Erythroblast (primary cell): ENCODE measurements at regions not wholly inside any gene's neighbourhood (a gene's known extent, or its start where the extent isn't known, plus 50 kb on each side); places are given as distances from the start of the nearest gene placed in this dataset.
"Not testable (repeated sequence)": the region's sequence is repeated elsewhere in the genome, so short reads cannot be mapped to it uniquely, and the experiment has no call there.

Experiments
- DNase-seq, 2 experiments: peaks; one replicate each; lab custom pipeline; 2025; lab: John Stamatoyannopoulos, UW
- GATA1 ChIP-seq: IDR thresholded peaks from 2 replicates; pipeline ENCODE4 v1.6.1; 2011; ENCODE audit warnings: low read depth, mild to moderate bottlenecking, control low read depth, low read length, moderate library complexity
- POLR2A ChIP-seq: IDR thresholded peaks from 2 replicates; pipeline ENCODE4 v1.6.1; 2011; ENCODE audit warnings: mild to moderate bottlenecking, low read length

GRCh38 chrX:93468075-93468474, 205.3 kb downstream of the NAP1L3 start:
- TF ChIP-seq GATA1 (no peak), POLR2A (no peak)

DNA sequence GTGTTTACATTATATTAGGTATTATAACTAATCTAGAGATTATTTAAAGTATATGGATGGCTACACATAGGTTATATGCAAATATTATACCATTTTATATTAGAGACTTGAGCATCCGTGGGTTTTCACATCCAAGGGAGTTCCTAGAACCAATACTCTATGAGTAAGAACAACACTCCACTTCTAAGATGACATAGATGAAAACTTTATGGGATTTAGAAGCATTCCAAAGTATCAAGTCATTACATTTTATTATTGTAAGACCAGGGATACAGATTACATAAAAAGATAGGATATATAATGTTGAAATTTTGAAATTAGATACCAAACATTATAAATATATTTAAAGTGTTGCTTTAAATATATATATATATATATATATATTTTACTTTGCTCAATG, 207.0 kb downstream of the NAP1L3 start:
- no peak for TF ChIP-seq GATA1
- TF ChIP-seq POLR2A, result no peak
- no peak for DNase-seq

More at GRCh38 chrX:93468075-93468474, 205.3 kb downstream of the NAP1L3 start:
- DNase-seq, result no peak

DNA sequence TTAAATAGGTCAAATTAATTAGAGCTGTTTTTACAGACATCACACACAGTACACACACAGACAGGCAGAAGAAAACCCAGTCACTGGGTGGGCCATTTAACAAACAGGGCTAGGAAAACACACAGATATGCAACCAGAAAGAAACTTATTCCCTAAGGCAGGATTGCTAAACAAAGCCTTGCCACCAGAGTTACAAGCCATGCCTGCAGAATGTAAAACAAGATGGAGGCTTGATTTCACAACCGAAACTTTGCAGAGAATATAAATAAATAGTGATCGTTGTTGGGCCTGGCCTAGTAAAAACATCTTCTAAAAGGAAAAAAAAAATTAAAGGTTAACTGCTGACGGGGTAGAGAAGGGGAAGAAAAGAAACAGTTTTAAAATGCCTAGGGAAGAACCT, 212.3 kb downstream of the NAP1L3 start:
- no peak for DNase-seq

DNA sequence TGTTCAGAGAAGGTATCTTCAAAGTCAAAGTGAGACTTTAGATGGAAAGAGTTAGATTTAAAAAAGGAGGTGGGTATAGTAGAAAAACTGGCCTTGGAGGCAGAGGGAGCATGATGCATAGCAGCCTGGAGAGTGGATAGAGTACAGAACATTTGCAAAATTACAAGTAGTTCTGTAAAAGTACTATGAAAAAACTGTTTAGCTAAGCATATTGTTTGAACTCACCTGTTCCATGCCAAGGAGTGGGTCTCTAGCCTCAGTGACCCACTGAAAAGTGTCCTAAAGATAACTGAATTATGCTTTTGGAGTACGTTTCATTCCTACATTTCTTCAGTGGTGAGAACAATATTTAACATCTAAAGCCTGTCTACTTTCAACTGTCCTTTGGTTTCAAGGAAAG, 218.9 kb downstream of the NAP1L3 start:
- no peak for DNase-seq
- TF ChIP-seq GATA1 (no peak), POLR2A (no peak)

More for the DNA sequence above, 212.3 kb downstream of the NAP1L3 start:
- TF ChIP-seq POLR2A, result no peak
- TF ChIP-seq GATA1, result no peak

GRCh38 chrX:93434721-93435120, 238.7 kb downstream of the NAP1L3 start:
- not testable (repeated sequence) for DNase-seq

DNA sequence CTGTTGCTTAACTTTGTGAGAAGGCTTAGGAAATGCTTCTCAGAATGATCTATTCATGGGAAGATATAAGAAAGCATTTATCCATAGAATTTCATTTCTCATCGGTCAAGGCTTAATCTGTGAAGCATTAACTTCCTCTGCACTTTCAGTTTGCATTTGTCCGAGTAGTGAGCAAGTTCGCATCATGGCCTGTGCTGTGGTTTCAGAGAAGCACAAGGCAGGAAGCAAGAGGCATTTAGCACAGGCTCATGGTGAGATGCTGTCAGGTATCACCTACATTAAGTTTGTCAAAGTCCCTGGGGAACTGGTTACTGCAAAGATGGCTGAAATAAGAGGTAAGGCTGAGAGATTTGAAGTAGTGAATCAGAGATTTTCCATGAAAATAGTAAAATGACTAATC, 244.9 kb downstream of the NAP1L3 start:
- no peak for DNase-seq
- TF ChIP-seq POLR2A, result no peak
- no peak for TF ChIP-seq GATA1

GRCh38 chrX:93422693-93423092, 250.7 kb downstream of the NAP1L3 start:
- DNase-seq, result peak; percentile 0 to 13
- TF ChIP-seq GATA1 (no peak), POLR2A (no peak)

GRCh38 chrX:93420525-93421082, 252.8 kb downstream of the NAP1L3 start:
- TF ChIP-seq POLR2A, result no peak
- TF ChIP-seq GATA1, result no peak
- DNase-seq, result no peak

- TF ChIP-seq POLR2A, result no peak
- no peak for TF ChIP-seq GATA1
- no peak for DNase-seq
These were observed 253.3 kb downstream of the NAP1L3 start for GRCh38 chrX:93420090-93420489.

DNA sequence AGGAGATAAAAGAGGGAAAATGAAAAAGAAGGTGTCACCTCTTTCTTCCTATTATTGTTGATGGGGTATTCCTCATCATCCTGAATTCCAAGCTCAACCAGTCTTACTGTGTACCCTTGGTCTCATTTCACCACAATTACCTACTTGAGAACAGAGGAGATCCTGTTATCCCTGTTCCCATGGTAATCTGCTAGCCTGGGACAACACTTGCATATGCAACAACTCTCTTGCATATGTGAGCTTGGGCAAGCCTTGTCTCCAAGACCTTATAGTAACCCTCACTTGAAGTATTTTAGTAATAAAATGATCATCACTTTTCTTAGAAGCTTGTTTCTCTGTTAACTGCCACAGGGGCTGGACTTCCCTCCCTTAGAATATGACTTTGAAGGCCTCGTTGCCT, 253.7 kb downstream of the NAP1L3 start:
- DNase-seq, result no peak
- no peak for TF ChIP-seq POLR2A
- TF ChIP-seq GATA1, result no peak

- TF ChIP-seq GATA1 (no peak), POLR2A (no peak)
- no peak for DNase-seq
These were observed 269.3 kb downstream of the NAP1L3 start for GRCh38 chrX:93404121-93404520.

GRCh38 chrX:93354651-93355050, 318.7 kb downstream of the NAP1L3 start:
- no peak for DNase-seq
- TF ChIP-seq POLR2A (no peak), GATA1 (no peak)

GRCh38 chrX:93346309-93346708, 327.1 kb downstream of the NAP1L3 start:
- TF ChIP-seq POLR2A, result no peak
- no peak for TF ChIP-seq GATA1

DNA sequence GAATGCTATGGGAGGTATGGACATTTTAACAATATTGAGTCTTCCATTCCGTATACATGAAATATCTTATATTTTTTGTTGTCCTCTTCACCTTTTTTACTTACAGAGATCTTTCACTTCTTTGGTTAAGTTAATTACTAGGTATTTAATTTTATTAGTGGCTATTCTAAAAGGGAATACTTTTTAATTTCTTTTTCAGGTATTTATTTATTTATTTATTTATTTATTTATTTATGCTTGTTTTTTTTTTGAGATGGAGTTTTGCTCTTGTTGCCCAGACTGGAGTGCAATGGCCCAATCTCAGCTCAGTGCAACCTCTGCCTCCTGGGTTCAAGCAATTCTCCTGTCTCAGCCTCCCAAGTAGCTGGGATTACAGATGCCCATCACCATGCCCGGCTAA, 329.1 kb downstream of the NAP1L3 start:
- DNase-seq, result not testable (repeated sequence)

More at GRCh38 chrX:93346309-93346708, 327.1 kb downstream of the NAP1L3 start:
- no peak for DNase-seq

- TF ChIP-seq POLR2A (no peak), GATA1 (no peak)
- DNase-seq, result no peak
These were observed 341.0 kb downstream of the NAP1L3 start for GRCh38 chrX:93332329-93332728.
